Chondrocyte (in vitro differentiated cells): ENCODE measurements at regions not wholly inside any gene's neighbourhood (a gene's known extent, or its start where the extent isn't known, plus 50 kb on each side); places are given as distances from the start of the nearest gene placed in this dataset.
"Not testable (repeated sequence)": the region's sequence is repeated elsewhere in the genome, so short reads cannot be mapped to it uniquely, and the experiment has no call there.

Experiments
- DNase-seq: peaks from one replicate; pipeline ENCODE4 v3.0.0; 2021; ENCODE audit warnings: mixed read lengths, low spot score
- H3K27ac Mint-ChIP-seq: one replicate; pipeline ENCODE4 v1.8.0; 2021; ENCODE audit warnings: mild to moderate bottlenecking, moderate library complexity, mixed read lengths; ENCODE audit not compliant: unreplicated experiment
- H3K27me3 Mint-ChIP-seq: 2 replicates; pipeline ENCODE4 v1.8.0; 2021; ENCODE audit warnings: low read depth, mixed read lengths
- H3K36me3 Mint-ChIP-seq: 2 replicates; pipeline ENCODE4 v1.8.0; 2021; ENCODE audit warnings: low read depth, mixed read lengths
- H3K4me1 Mint-ChIP-seq: 2 replicates; pipeline ENCODE4 v1.8.0; 2021; ENCODE audit warnings: low read depth, mild to moderate bottlenecking, mixed read lengths
- H3K4me3 Mint-ChIP-seq: one replicate; pipeline ENCODE4 v1.8.0; 2021; ENCODE audit warnings: mild to moderate bottlenecking, moderate library complexity, mixed read lengths; ENCODE audit not compliant: unreplicated experiment
- H3K9me3 Mint-ChIP-seq: 2 replicates; pipeline ENCODE4 v1.8.0; 2021; ENCODE audit warnings: low read depth, mixed read lengths
- TF ChIP-seq, protein P1 (sequence below): fragments of 200-600 bp; sonication (generic); IDR thresholded peaks from 2 replicates; pipeline ENCODE4 v1.5.0; 2021; ENCODE audit warnings: antibody characterized with exemption, mild to moderate bottlenecking, moderate library complexity

DNA sequence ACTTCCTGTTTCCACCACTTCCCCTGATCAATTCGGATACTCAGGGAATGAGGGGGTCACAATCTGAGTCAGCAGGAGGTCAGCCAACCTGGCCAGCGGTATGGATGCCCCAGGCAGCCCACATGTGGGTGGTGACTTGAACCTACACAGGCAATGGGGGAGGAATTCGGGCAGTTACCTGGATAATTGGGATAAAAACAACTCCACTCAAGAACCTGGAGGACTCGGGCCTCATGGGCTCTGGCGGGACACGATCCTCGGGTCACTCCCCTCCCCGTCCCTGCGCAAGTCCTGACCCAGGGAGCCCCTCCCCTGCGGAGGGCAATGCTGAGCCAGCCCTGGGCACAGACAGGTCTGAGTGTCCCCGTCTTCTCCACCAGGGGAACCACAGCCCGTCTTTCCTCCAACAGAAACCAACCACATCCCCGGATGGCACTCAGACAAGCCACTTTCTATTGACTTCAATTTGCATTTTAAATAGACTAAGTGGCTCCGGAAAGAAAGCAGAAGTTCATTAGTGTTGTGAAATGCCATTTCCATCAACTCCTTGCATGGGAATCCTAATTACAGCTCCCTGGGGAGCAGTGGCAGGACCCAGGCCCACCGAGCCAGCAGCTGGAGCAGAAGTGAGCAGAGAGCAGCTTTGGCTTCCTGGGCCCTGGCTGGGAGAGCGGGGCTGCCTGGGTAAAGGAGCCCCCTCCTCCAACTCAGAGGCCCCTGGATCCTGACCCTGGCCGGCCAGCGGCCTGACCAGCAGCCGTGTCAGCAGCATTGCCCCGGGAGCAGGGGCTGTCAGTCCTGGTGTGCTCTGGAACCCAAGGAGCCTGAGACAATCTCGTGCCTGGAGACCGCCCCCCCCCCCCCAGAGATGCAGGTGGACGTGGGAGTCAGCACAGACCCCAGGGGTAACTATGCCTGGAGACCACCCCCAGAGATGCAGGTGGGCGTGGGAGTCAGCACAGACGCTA lies 374.1 kb downstream of the ADGRD1 start:
- DNase-seq, result no peak
- H3K27ac Mint-ChIP-seq, result no peak overlapping the region
- peaks cover 11% of the 10 kb centered on the region for H3K9me3 Mint-ChIP-seq
- no peaks in the 10 kb centered on the region for H3K4me1 Mint-ChIP-seq
- no peak overlapping the region for H3K4me3 Mint-ChIP-seq
- TF ChIP-seq, protein P1, sequence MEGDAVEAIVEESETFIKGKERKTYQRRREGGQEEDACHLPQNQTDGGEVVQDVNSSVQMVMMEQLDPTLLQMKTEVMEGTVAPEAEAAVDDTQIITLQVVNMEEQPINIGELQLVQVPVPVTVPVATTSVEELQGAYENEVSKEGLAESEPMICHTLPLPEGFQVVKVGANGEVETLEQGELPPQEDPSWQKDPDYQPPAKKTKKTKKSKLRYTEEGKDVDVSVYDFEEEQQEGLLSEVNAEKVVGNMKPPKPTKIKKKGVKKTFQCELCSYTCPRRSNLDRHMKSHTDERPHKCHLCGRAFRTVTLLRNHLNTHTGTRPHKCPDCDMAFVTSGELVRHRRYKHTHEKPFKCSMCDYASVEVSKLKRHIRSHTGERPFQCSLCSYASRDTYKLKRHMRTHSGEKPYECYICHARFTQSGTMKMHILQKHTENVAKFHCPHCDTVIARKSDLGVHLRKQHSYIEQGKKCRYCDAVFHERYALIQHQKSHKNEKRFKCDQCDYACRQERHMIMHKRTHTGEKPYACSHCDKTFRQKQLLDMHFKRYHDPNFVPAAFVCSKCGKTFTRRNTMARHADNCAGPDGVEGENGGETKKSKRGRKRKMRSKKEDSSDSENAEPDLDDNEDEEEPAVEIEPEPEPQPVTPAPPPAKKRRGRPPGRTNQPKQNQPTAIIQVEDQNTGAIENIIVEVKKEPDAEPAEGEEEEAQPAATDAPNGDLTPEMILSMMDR, result no peak
- H3K27me3 Mint-ChIP-seq, result no peaks in the 10 kb centered on the region
- peaks cover 1% of the 10 kb centered on the region for H3K36me3 Mint-ChIP-seq

DNA sequence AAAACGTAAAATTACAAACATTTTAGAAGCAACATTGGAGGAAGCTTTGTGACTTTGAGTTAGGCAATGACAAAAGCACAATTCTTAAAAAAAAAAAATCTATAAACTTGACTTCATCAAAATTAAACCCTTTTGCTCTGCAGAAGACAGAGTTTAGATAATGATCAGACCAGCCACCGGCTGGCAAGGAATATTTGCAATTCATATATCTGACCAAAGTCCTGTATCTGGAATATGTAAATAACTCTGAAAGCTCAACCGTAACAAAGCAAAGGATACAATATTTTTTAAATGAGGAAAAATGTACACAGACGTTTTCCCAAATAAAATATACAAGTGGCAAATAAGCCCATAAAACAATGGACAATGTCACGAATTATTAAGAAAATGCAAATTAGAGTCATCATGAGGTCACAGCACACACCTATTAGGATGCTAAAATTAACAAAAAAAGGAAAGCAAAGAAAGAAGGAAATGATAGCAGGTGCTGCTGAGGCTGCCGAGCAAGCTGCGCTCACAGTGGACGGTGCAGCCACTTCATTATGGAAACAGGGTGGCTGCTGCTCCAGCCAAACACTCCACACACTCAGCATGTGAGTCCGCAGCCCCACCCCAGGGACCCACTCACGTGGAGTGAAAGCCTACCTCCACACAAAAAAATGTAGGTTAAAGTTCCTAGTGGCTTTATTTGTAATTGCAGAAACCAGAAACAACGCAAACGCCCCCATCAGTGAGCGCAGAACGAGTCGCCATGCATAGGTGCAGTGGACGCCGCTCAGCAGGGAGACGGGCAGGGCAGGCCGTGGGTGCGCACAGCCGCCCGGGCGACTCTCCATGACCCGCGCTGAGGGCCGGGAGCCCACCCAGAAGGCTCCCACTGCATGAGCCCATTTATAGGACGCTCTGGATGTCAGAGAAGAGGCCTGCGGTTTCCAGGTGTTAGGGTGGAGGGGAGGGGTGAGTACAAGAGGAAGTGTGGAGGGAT lies 375.4 kb downstream of the ADGRD1 start:
- H3K4me1 Mint-ChIP-seq, H3K27ac Mint-ChIP-seq: not testable (repeated sequence)
- H3K9me3 Mint-ChIP-seq, result peaks cover 11% of the 10 kb centered on the region

DNA sequence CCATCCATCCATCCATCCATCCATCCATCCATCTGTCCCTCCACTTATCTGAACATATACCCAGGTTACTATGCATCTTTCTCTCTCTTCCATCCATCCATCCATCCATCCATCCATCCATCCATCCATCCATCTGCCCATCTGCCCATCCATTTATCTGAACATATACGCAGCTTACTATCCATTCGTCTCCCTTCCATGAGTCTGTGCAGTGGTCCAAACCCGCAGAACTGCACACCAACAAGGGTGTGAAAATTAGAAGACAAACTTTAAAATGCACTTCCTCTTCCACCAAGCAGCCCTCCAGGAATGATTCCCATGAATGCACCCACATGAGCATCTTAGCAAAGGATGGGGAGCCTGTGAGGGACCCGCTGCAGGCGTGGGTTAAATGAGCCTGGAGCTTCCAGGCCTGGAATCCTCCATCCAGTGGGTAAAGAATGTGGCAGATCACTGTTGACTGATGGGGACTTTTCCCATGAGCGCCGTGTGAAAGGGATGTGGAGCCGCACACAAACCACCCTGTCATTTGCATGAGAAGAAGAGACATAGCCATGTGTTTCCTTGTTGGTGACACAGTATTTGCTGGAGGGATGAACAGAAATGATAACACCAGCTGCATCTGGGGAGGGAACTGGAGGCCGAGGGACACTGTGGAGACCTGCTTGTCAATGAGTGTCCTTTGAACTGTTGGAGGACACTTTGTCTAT lies 376.6 kb downstream of the ADGRD1 start:
- no peak overlapping the region for H3K4me3 Mint-ChIP-seq
- no peaks in the 10 kb centered on the region for H3K4me1 Mint-ChIP-seq
- peaks cover 1% of the 10 kb centered on the region for H3K36me3 Mint-ChIP-seq
- DNase-seq, result no peak
- H3K27me3 Mint-ChIP-seq, result no peaks in the 10 kb centered on the region
- H3K27ac Mint-ChIP-seq, result no peak overlapping the region
- TF ChIP-seq, protein P1, result no peak
- peaks cover 9% of the 10 kb centered on the region for H3K9me3 Mint-ChIP-seq

More for the DNA sequence above, 375.4 kb downstream of the ADGRD1 start:
- H3K4me3 Mint-ChIP-seq, H3K27me3 Mint-ChIP-seq, DNase-seq, H3K36me3 Mint-ChIP-seq: not testable (repeated sequence)

DNA sequence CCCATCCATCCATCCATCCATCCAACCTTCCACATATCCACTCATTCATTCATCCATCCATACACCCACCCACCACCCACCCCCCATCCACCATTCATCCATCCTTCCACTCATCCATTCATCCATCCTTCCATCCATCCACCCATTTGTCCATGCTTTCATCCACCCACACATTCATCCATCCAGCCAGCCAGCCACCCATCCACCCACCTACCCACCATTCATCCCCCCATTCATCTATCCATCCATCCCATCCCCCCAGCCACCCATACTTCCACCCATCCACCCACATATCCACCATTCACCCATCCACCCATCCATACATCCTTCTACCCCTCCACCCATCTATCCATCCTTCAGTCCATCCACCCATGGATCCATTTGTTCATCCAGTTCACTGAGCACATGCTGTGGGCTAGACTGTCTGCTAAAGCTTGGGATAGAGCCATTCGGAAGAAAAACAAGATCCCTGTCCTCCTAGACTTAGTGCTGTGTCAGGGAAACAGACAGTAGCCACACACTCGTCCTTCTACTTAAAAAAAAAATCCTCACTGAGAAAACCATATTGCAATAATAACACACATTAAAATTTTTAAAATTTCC lies 377.5 kb downstream of the ADGRD1 start:
- peaks cover 1% of the 10 kb centered on the region for H3K36me3 Mint-ChIP-seq
- H3K27ac Mint-ChIP-seq, result no peak overlapping the region
- peaks cover 8% of the 10 kb centered on the region for H3K9me3 Mint-ChIP-seq
- no peaks in the 10 kb centered on the region for H3K4me1 Mint-ChIP-seq
- H3K27me3 Mint-ChIP-seq, result no peaks in the 10 kb centered on the region
- DNase-seq, result no peak
- TF ChIP-seq, protein P1, result no peak
- no peak overlapping the region for H3K4me3 Mint-ChIP-seq

DNA sequence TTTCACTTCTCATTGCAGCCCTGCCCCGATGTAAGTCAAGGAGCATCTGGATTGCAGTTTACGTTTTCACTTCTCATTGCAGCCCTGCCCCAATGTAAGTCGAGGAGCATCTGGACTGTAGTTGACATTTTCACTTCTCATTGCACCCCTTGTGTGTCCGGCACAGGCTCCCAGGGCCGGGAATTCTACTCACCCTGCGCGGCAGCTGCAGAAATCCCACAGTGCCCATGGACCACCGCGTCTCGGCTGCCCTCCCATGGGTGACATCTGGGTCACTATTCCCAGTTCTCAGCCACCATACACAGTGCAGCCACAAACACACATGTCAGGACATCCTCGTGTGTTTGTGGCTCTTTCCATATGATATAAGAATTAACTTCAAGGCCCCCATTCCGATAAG lies 378.5 kb downstream of the ADGRD1 start:
- TF ChIP-seq, protein P1, result no peak
- H3K9me3 Mint-ChIP-seq, result peaks cover under 1% of the 10 kb centered on the region
- no peak overlapping the region for H3K4me3 Mint-ChIP-seq
- H3K27me3 Mint-ChIP-seq, result no peaks in the 10 kb centered on the region
- peaks cover 1% of the 10 kb centered on the region for H3K36me3 Mint-ChIP-seq
- DNase-seq, result no peak
- H3K4me1 Mint-ChIP-seq, result no peaks in the 10 kb centered on the region
- no peak overlapping the region for H3K27ac Mint-ChIP-seq
